ENCODE measurements at regions not wholly inside any gene's neighbourhood (a gene's known extent, or its start where the extent isn't known, plus 50 kb on each side); places are given as distances from the start of the nearest gene placed in this dataset.
"Not testable (repeated sequence)": the region's sequence is repeated elsewhere in the genome, so short reads cannot be mapped to it uniquely, and the experiment has no call there.

GRCh38 chr9:78122631-78123030 lies 91.0 kb upstream of the GNAQ start:
- peak; percentile 34 for DNase-seq (ENCODE audit: low read depth)

GRCh38 chr9:78121488-78121887 lies 89.9 kb upstream of the GNAQ start:
- peak; percentile 54 for DNase-seq (ENCODE audit: low read depth)

- DNase-seq (ENCODE audit: low read depth): peak; percentile 8
Observed at GRCh38 chr9:78118742-78119473, 87.3 kb upstream of the GNAQ start.

GRCh38 chr9:78115073-78115472 lies 83.5 kb upstream of the GNAQ start:
- peak; percentile 33 for DNase-seq (ENCODE audit: low read depth)

GRCh38 chr9:78114581-78114980 lies 83.0 kb upstream of the GNAQ start:
- no peak for DNase-seq (ENCODE audit: low read depth)

GRCh38 chr9:78112406-78112805 lies 80.8 kb upstream of the GNAQ start:
- no peak for DNase-seq (ENCODE audit: low read depth)

- no peak for DNase-seq (ENCODE audit: low read depth)
Observed at GRCh38 chr9:78112004-78112403, 80.4 kb upstream of the GNAQ start.

GRCh38 chr9:78109075-78109474 lies 77.5 kb upstream of the GNAQ start:
- DNase-seq (ENCODE audit: low read depth): no peak

GRCh38 chr9:78106586-78106985 lies 75.0 kb upstream of the GNAQ start:
- not testable (repeated sequence) for DNase-seq (ENCODE audit: low read depth)

- no peak for DNase-seq (ENCODE audit: low read depth)
Observed at GRCh38 chr9:78103971-78104433, 72.4 kb upstream of the GNAQ start.

- no peak for DNase-seq (ENCODE audit: low read depth)
Observed at GRCh38 chr9:78101247-78101646, 69.6 kb upstream of the GNAQ start.

- DNase-seq (ENCODE audit: low read depth): no peak
Observed at GRCh38 chr9:78097541-78097940, 65.9 kb upstream of the GNAQ start.

GRCh38 chr9:78091731-78092130 lies 60.1 kb upstream of the GNAQ start:
- no peak for DNase-seq (ENCODE audit: low read depth)

GRCh38 chr9:78089111-78089510 lies 57.5 kb upstream of the GNAQ start:
- no peak for DNase-seq (ENCODE audit: low read depth)

- not testable (repeated sequence) for DNase-seq (ENCODE audit: low read depth)
Observed at GRCh38 chr9:78088190-78088589, 56.6 kb upstream of the GNAQ start.

Measured in Daoy (cell line).